Retinal pigment epithelial cell (primary cell): ENCODE measurements at regions not wholly inside any gene's neighbourhood (a gene's known extent, or its start where the extent isn't known, plus 50 kb on each side); places are given as distances from the start of the nearest gene placed in this dataset.
"Not testable (repeated sequence)": the region's sequence is repeated elsewhere in the genome, so short reads cannot be mapped to it uniquely, and the experiment has no call there.

Experiments used
- DNase-seq: peaks from one replicate; pipeline ENCODE4 v3.0.0-alpha.2; 2010; ENCODE audit warnings: low read depth
- H3K4me3 ChIP-seq: 2 replicates; pipeline ENCODE4 v1.5.1; 2011; ENCODE audit warnings: mild to moderate bottlenecking, low read length, control low read depth, moderate library complexity
- TF ChIP-seq, protein P1 (sequence below): conservative IDR thresholded peaks from 2 replicates; pipeline ENCODE4 v1.5.1; 2011; ENCODE audit warnings: low read depth, low read length, control low read depth, inconsistent platforms

DNA sequence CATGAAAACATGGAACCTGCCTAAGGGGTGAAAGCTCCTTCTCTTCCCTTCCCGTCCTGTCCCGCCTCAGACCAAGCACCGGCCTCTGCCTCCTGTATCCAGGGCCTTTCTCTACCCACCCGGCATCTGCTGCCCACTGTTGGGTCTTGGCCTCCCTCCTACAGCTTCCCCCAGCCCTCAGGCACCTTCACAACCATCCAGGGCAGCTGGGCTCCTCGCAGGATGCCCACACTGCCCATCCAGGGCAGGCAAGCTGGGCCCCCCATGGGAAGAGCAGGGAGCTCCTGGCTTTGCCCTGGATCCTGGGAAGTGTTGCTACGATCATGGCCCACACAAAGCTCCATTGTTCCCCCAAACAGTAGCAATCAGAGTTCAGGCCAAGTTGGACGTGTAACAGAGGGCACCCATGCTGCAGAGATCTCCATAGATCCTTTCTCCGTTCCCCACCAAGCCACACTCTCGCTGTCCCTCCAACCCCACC is 206.6 kb downstream of the NDUFA10 start:
- TF ChIP-seq, protein P1, sequence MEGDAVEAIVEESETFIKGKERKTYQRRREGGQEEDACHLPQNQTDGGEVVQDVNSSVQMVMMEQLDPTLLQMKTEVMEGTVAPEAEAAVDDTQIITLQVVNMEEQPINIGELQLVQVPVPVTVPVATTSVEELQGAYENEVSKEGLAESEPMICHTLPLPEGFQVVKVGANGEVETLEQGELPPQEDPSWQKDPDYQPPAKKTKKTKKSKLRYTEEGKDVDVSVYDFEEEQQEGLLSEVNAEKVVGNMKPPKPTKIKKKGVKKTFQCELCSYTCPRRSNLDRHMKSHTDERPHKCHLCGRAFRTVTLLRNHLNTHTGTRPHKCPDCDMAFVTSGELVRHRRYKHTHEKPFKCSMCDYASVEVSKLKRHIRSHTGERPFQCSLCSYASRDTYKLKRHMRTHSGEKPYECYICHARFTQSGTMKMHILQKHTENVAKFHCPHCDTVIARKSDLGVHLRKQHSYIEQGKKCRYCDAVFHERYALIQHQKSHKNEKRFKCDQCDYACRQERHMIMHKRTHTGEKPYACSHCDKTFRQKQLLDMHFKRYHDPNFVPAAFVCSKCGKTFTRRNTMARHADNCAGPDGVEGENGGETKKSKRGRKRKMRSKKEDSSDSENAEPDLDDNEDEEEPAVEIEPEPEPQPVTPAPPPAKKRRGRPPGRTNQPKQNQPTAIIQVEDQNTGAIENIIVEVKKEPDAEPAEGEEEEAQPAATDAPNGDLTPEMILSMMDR = no peak
- DNase-seq = no peak
- no peak overlapping the region for H3K4me3 ChIP-seq

DNA sequence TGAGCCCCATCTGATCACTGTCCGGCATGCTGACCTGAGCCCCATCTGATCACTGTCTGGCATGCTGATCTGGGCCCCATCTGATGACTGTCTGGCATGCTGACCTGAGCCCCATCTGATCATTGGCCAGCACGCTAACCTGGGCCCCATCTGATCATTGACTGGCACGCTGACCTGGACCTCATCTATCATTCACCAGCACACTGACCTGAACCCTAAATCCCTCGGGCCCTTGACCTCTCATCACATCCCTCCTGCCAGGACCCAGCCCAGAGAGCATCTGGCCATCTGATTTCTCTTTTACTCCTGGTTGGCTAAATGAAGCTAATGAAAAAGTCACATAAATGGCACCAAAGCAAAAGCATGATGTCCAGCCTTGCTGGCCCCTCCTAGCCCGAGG is 207.1 kb downstream of the NDUFA10 start:
- TF ChIP-seq, protein P1 = no peak

DNA sequence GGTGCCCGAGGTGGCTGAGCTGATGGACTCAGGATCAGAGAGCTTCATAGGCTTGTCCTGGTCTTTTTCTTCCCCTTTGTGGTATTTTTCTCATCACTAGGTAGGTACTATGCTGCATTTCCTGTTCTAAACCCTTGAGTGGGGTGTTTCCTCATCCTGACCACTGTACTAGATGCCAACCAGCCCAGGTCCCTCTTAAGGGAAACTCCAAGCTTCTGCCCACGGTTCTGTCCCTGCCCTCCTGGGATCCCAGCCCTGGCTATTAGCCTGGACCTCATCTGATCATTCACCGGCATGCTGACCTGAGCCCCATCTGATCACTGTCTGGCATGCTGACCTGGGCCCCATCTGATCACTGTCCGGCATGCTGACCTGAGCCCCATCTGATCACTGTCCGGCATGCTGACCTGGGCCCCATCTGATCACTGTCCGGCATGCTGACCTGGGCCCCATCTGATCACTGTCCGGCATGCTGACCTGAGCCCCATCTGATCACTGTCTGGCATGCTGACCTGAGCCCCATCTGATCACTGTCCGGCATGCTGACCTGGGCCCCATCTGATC is 207.6 kb downstream of the NDUFA10 start:
- H3K4me3 ChIP-seq, DNase-seq: not testable (repeated sequence)

More for the DNA sequence above, 207.1 kb downstream of the NDUFA10 start:
- no peak for DNase-seq
- no peak overlapping the region for H3K4me3 ChIP-seq

DNA sequence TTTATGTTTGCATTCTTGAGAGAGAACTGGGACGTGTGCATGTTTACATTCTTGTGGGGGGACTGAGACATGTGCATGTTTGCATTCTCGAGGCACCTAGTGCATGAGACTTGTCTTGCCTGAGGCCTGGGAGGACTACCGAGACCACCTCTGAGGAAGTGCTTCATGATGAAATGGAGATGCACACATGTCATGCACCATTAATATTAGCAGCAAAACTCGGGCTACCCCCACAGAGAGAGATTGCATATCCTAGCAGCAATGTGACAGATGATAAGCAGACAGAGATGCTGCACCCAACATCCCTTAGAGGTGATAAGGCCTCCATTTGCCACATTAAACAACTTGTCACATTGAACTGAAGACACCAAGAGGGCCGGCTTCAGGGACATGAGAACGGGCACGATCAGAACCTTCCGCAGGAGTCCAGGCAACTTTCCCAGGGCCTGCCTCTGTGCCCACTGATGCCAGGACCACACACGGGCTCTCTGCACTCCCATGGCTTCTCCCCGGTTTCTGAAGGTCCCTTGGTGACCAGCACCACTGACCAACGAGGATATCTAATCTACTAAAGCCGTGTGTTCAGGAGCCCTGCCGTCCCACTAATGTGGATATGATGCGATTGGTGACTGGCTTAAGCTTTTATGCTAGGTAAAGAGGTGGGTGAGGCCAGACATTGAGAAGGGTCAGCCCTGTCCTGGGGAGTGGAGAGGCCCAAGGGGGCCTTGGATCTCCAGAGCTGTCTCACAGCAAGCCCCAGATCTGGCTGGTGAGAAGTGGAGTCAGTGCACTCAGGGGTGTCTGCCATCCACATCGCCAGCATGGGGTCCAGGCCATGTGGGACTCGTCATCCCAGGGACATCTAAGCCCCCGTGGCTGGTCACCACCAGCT is 208.3 kb downstream of the NDUFA10 start:
- no peak for DNase-seq
- TF ChIP-seq, protein P1 = no peak
- H3K4me3 ChIP-seq = no peak overlapping the region

DNA sequence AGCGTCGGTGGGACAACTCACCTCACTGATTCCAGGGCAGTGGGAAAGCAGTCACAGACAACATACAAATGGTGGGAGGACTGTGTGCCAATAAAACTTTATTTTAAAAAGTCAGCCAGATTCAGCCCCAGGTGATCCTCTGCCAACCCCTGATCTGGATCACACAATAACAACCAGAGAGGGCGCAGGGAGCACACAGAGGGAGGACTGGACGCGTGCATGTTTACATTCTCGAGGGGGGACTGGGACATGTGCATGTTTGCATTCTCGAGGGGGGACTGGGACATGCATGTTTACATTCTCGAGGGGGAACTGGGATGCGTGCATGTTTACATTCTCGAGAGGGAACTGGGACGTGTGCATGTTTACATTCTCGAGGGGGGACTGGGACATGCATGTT is 209.5 kb downstream of the NDUFA10 start:
- no peak for DNase-seq
- TF ChIP-seq, protein P1 = no peak
- no peak overlapping the region for H3K4me3 ChIP-seq

DNA sequence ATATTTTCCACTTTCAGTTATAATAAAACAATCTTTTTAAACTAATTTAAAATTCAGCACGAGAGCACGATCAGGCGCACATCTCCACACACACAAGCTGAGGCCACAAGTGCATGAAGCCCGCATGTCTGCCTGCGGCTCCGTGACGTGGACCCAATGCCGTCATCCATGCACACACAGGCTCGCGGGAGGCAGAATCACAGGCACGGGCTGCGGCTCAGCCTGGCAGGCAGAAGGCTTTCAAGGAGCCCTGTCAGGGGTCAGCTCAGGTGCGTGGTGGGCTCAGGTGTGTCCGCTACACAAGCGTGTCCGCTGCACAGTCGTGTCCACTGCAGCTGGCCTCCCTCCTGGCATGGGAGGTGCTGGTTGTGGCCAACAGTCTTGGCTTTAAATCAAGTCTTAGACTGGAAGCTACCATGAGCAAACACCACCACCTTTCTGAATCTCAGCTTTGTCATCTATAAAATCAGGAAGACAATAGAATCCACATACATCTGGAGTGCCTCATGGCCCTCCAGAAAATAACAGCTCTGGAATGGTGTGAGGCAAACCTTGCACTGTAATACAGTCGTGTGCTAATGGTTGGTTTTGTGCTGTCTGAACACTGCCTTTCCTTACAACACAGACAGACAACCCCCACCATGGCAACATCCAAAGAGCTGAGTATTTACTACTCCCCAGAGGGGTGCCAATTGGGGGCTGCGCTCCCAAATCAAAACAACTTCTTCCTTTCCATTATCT is 210.1 kb downstream of the NDUFA10 start:
- no peak overlapping the region for H3K4me3 ChIP-seq
- TF ChIP-seq, protein P1 = no peak
- DNase-seq = no peak

DNA sequence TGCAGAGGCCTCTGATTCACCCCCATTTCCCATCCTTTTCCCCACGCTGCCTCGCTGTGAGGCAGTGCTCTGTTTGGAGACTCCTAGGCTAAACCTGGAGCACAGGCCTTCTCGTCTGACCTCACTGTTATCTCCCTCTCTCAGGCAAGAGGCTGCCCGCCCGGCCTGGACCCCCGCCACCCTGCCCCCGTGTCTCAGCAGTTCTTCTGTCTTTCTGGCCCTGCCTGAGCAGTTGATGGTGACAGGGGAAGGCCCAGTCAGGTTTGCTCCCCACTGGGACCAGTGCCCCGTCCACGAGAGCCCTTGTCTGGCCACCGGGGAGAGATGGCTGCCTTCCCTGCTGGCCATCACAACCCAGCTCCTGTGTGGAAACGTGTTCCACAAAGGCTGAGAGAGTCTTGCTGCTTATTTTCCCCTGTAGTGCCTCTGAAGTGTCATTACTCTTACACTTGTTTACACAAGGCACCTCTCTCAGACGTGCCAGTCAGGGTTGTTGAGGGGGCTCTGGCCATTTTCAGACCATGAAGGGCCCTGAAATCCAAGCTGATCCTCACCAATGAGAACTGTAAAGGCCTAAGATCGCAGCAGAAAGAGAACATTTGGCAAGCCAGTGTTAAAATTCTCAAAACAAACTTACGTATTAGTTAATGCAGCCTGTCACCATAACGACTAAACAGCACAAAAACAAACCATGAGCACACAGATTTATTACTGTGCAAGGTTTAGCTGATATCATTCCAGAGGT is 210.9 kb downstream of the NDUFA10 start:
- DNase-seq = no peak
- TF ChIP-seq, protein P1 = no peak

More for the DNA sequence above, 210.9 kb downstream of the NDUFA10 start:
- H3K4me3 ChIP-seq = no peak overlapping the region
